OCI-LY3 (cell line): ENCODE measurements at regions not wholly inside any gene's neighbourhood (a gene's known extent, or its start where the extent isn't known, plus 50 kb on each side); places are given as distances from the start of the nearest gene placed in this dataset.

Source experiments
- EZH2phosphoT487 ChIP-seq: fragments of 200-600 bp; shearing (Covaris generic); IDR thresholded peaks from 2 replicates; pipeline ENCODE4 v1.6.1; 2018; ENCODE audit warnings: antibody characterized with exemption, mixed run types, low read depth
- TF ChIP-seq, protein P1 (sequence below): fragments of 200-600, 300-600 bp; sonication (generic); IDR thresholded peaks from 2 replicates; pipeline ENCODE4 v1.5.1; 2014; ENCODE audit warnings: antibody characterized with exemption, low read length, low read depth

DNA sequence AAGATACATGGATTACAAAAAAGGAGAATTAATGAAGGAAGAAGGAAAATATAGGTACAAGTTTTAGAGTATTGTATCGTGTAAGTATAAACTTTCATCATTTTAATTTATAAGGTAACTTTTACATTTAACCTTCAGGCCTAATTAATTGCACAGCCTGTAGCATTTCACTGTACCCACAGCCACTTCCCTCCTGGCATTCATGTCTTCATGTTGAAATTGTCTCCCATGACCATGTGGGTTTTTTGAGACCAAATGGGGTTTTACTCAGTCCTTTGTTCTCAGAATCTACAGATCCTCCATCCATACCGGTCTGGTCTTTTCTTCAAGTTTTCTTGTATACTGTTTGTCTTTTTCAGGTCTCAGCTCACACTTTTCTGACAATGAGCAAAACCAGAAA lies 194.3 kb upstream of the CLNK start:
- TF ChIP-seq, protein P1, sequence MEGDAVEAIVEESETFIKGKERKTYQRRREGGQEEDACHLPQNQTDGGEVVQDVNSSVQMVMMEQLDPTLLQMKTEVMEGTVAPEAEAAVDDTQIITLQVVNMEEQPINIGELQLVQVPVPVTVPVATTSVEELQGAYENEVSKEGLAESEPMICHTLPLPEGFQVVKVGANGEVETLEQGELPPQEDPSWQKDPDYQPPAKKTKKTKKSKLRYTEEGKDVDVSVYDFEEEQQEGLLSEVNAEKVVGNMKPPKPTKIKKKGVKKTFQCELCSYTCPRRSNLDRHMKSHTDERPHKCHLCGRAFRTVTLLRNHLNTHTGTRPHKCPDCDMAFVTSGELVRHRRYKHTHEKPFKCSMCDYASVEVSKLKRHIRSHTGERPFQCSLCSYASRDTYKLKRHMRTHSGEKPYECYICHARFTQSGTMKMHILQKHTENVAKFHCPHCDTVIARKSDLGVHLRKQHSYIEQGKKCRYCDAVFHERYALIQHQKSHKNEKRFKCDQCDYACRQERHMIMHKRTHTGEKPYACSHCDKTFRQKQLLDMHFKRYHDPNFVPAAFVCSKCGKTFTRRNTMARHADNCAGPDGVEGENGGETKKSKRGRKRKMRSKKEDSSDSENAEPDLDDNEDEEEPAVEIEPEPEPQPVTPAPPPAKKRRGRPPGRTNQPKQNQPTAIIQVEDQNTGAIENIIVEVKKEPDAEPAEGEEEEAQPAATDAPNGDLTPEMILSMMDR: no peak
- no peak for TF ChIP-seq EZH2phosphoT487
